ENCODE measurements at regions not wholly inside any gene's neighbourhood (a gene's known extent, or its start where the extent isn't known, plus 50 kb on each side); places are given as distances from the start of the nearest gene placed in this dataset.

- Histone ChIP-seq H3K4me3 (replicated peaks in 1 of 2; ENCODE audit: low read depth in 1 of 2, low read length in 2 of 2) (no peak overlapping the region), H3K4me2 (ENCODE audit: low read length) (no peak overlapping the region), H3K9ac (ENCODE audit: low read length) (no peak overlapping the region), H4K20me1 (ENCODE audit: insufficient read depth) (no peaks in the 10 kb centered on the region), H2AFZ (ENCODE audit: low read depth, low read length, poor library complexity, severe bottlenecking) (no peak overlapping the region), H3K27ac (ENCODE audit: low read depth, low read length) (no peak overlapping the region), H3K27me3 (ENCODE audit: insufficient read depth, low read length) (no peaks in the 10 kb centered on the region), H3K9me3 (ENCODE audit: control insufficient read depth in 1 of 2, insufficient read depth in 1 of 2, low read depth in 1 of 2, low read length in 2 of 2) (no peaks in the 10 kb centered on the region), H3K79me2 (ENCODE audit: insufficient read depth, low read length) (no peaks in the 10 kb centered on the region), H3K4me1 (ENCODE audit: control insufficient read depth in 1 of 2, insufficient read depth in 2 of 2, low read length in 2 of 2) (no peaks in the 10 kb centered on the region), H3K36me3 (ENCODE audit: control insufficient read depth in 1 of 2, insufficient read depth in 2 of 2, low read length in 2 of 2) (no peaks in the 10 kb centered on the region), H3K9me2 (ENCODE audit: insufficient read depth) (no peaks in the 10 kb centered on the region)
- ATAC-seq (no peak), DNase-seq (ENCODE audit: low read depth, low spot score) (no peak)
- TF ChIP-seq JUND (IDR thresholded peaks at IDR 0.05) (no peak), ATF3 (IDR thresholded peaks at IDR 0.05) (no peak), EZH2phosphoT487 (IDR thresholded peaks at IDR 0.05; ENCODE audit: borderline replicate concordance) (no peak), POLR2A (IDR thresholded peaks at IDR 0.05; ENCODE audit: borderline replicate concordance, extremely low read depth, insufficient read depth, insufficient read length) (no peak), EZH2 (IDR thresholded peaks at IDR 0.05) (no peak)
- POLR2A ChIA-PET, result no interaction called here
- CTCF ChIA-PET, result no interaction called here
- RAD21 ChIA-PET (ENCODE audit: low non-redundant PET in 1 of 2, low total read pairs in 2 of 2, uncharacterized antibody in 2 of 2, unreplicated experiment in 2 of 2), result no interaction called here
- intact Hi-C loops (cut with micrococcal nuclease), result no loop called here
- no TSS peak for BruUV-seq (replicated peaks)
Measured at GRCh38 chr7:84901366-84901765, 285.5 kb downstream of the SEMA3D start.

- intact Hi-C loops (cut with micrococcal nuclease), result no loop called here
- Histone ChIP-seq H3K9me3 (ENCODE audit: control insufficient read depth in 1 of 2, insufficient read depth in 1 of 2, low read depth in 1 of 2, low read length in 2 of 2) (no peaks in the 10 kb centered on the region), H4K20me1 (ENCODE audit: insufficient read depth) (no peaks in the 10 kb centered on the region), H3K79me2 (ENCODE audit: insufficient read depth, low read length) (no peaks in the 10 kb centered on the region), H3K9me2 (ENCODE audit: insufficient read depth) (no peaks in the 10 kb centered on the region), H3K9ac (ENCODE audit: low read length) (no peak overlapping the region), H2AFZ (ENCODE audit: low read depth, low read length, poor library complexity, severe bottlenecking) (no peak overlapping the region), H3K27me3 (ENCODE audit: insufficient read depth, low read length) (no peaks in the 10 kb centered on the region), H3K4me1 (ENCODE audit: control insufficient read depth in 1 of 2, insufficient read depth in 2 of 2, low read length in 2 of 2) (no peaks in the 10 kb centered on the region), H3K4me2 (ENCODE audit: low read length) (no peak overlapping the region), H3K27ac (ENCODE audit: low read depth, low read length) (no peak overlapping the region), H3K4me3 (replicated peaks in 1 of 2; ENCODE audit: low read depth in 1 of 2, low read length in 2 of 2) (no peak overlapping the region), H3K36me3 (ENCODE audit: control insufficient read depth in 1 of 2, insufficient read depth in 2 of 2, low read length in 2 of 2) (no peaks in the 10 kb centered on the region)
- no TSS peak for BruUV-seq (replicated peaks)
- ChIA-PET CTCF (no interaction called here), RAD21 (ENCODE audit: low non-redundant PET in 1 of 2, low total read pairs in 2 of 2, uncharacterized antibody in 2 of 2, unreplicated experiment in 2 of 2) (no interaction called here), POLR2A (no interaction called here)
- TF ChIP-seq SP1 (IDR thresholded peaks at IDR 0.05; ENCODE audit: low read depth) (no peak), YY1 (IDR thresholded peaks at IDR 0.05; ENCODE audit: extremely low read depth, insufficient replicate concordance, low read depth, low read length) (no peak), JUND (IDR thresholded peaks at IDR 0.05) (no peak), ATF3 (IDR thresholded peaks at IDR 0.05) (no peak), EZH2 (IDR thresholded peaks at IDR 0.05) (no peak)
- DNase-seq (ENCODE audit: low read depth, low spot score) (no peak), ATAC-seq (no peak)
Measured at GRCh38 chr7:84900215-84900614, 286.6 kb downstream of the SEMA3D start.

Data from HCT116 (cell line).